AG20443 (cell line): ENCODE measurements at regions not wholly inside any gene's neighbourhood (a gene's known extent, or its start where the extent isn't known, plus 50 kb on each side); places are given as distances from the start of the nearest gene placed in this dataset.
"Not testable (repeated sequence)": the region's sequence is repeated elsewhere in the genome, so short reads cannot be mapped to it uniquely, and the experiment has no call there.

Experiments
- DNase-seq: peaks from one replicate; pipeline ENCODE4 v3.0.0; 2012; ENCODE audit warnings: low spot score, mixed read lengths

DNA sequence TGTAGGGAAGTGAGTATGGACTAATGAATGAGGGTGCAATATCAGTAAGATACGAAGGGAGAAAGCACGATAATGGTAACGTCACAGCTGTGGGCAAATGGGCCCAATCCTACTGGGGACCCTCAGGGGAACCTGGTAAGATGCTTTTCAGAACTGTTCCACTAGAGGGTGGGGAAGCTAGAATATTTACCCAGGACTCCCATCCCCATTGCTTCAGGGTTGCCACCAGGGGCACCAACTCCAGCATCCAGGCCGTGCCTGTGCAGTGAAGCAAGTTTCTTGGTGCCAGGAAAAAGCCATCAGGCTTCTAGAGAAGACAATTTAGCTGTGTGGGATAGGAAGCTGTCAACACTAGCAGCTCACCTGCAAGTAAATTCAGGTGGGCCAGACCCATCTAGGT, 409.3 kb downstream of the AGTPBP1 start:
- no peak for DNase-seq

DNA sequence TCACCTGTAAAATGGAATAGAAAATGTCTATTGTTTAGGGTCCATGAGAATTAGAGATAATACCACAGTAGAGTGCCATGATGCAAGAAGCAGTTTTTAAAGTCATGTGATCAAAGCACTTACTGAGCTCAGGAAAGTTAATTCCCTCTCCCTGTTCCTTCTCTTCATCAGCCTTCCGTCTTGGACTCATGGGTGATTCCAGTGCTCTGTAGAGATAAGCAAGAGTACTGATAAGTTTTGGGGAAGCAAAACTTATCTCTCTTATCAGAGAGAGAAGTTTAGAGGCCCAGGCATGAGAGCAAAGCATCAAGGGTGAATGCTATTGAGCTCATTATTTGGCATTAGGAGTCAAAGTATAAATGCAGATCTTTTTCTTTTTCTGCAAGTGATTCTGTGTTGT, 410.1 kb downstream of the AGTPBP1 start:
- DNase-seq, result no peak

DNA sequence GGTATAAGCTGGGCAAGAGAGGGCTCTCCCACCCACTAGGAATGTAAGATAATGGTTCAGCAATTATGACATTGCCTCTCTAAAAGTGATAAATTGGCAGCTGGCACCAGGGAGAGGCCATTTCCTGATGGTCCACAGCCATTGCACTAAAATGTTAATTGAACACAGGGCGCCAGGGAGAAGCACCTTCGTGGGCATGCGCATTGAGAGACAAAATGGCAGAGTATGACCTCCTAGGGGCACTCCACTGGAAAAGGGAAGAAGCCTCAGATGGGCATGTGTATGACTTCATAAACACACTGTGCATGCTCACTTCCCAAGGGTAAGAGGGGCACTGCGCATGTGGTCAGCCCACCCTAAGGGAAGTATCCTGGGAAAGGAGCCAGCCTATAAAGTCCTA, 419.2 kb downstream of the AGTPBP1 start:
- no peak for DNase-seq

DNA sequence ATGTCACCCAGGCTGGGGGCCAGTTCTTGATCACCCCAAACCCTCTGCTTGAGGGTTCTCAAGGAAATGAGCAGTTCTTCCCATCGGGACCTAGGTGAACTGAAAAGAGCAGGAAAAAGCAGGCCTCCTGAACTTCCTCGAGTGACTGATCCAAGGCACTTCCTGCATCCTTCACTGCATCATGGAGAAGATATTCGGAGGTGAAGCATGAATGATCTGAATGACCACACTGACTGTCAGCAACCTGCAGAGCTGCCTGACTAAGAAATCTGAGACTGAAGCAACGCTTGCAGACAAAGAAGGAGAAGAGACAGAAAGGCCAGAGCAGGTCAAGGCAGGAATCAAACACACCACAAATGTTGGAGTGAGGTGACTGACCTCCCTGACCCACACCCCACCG, 420.2 kb downstream of the AGTPBP1 start:
- no peak for DNase-seq

DNA sequence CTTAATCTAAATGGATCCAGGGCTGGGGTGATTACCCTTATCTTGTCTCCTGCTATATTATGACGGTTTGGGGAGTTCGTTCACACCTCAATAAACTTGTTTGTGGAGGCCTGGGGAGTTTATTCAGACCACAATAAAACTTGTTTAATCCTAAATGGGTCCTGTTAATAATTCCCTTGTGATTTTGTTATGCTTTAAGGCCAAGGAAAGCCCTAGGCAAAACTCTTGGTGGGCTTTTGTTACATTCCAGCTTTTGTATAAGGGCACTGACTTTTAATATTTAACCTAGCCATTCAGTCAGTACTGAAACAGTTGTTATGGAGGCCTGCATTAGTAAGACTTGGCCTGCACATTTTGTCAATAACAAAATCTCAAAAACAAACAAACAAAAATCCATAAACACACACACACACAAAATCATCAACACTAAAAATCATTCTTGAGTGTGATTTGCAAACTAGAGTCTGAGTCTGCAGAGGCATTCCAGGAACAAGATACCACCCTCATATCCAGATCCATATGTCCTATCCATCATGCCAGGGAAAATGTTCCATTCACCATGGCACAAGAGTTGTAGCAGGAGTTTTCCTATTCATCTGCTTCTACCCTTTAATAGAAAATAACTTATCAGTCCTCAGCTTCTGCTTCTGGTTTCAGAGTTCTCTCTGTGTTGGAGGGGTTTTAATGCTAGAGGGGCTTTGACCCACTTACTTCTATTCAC, 421.7 kb downstream of the AGTPBP1 start:
- no peak for DNase-seq

DNA sequence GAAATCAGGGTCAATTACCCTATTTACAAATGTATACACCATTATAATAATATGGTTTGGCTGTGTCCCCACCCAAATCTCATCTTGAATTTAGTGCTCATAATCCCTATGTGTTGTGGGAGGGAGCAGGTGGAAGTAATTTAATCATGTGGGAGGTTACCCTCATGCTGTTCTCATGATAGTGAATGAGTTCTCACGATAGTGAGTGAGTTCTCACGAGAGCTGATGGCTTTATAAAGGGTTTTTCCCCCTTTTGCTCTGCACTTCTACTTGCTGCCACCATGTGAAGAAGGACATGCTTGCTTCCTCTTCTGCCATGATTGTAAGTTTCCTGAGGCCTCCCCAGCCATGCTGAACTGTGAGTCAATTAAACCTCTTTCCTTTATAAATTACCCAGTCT, 426.2 kb downstream of the AGTPBP1 start:
- DNase-seq, result not testable (repeated sequence)

DNA sequence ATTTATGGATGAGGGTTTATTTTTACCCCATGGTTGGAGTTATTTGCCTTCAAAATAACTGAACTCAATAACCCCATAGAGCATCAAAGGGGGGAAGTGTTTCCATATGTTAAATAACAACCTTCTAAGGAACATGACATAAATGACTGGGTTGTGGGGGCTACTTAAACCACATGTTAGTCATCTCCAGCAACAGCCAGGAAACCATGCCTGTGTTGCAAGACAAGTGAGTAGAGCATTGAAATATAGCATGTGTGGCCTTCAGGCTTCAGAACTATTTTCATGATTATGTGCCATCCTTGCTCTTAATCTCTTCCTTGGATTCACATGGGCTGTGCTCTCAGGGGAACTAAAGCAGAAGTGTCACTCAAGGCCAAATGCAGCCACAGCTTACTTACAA, 431.2 kb downstream of the AGTPBP1 start:
- DNase-seq, result no peak

DNA sequence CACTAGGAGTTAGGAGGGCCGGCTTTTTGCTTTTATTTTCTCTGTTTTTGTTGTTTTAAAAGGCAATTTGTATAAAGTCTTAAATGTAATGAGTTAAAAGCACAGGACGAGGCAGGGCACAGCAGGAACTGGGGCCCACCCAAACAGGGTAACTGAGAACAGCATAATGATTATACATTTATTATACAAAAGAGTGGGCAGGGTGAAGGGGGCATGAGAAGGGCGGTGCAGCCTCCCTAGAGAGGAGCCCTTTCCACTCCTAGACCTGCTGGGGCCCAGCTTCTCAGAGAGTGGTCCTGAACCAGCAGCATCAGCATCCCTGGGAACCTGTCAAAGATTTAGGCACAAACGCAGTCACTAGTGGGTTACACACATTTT, 438.0 kb downstream of the AGTPBP1 start:
- DNase-seq, result no peak

DNA sequence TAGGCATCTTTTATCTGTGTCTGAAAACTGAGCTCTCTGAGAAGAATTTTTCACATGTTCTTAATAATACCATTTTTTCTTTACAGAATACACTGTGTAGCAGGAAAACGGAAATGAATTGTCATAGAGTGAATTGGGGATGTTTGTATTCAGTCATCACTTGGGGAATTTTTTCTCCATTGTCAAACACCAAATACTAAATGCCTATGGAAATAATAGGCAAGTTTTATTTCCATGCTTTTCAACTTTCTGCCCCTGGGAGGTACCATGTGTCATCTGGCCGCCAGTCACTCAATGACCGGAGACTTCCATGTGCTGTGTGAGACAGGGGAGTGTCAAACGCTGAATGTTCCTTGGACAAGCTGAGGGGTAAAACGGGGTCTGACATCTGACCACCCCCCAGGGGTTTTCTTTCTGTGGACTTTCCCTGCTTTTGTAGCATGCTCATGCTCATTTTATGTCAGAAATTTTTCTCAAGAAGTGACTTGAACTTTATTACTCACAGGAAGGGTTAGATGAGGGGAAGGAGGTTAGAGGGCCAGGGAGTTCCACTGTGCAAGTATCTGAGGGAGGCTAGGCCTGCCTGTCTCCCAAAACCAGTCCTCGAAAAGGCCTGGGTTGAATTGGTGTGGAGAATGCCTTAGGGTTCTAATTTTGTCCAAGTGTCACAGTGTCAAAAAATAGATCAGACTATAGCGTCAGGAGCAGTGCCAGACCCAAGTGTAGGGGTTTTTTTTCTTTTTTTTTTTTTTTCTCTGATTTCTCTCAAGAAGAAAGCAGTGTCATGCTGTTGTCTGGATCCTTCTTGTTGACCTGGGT, 438.6 kb downstream of the AGTPBP1 start:
- DNase-seq, result no peak

DNA sequence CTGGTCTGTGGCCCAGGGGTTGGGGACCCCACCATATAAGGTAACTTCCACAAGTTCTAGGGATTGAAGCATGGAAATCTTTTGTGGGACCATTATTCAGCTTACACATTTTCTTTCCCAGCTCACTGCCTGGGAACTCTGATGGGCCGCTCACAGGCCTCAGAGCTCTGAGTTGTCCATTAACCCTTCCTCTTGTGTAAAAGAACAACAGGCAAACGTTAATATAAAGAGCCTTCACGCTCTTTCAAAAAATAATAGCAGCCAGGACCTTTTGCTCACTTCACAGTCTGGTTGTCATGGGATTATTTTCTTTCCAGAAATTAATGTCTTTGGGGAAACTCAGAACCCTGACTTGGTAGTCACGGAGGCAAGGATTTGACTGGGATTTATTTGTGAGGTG, 443.3 kb downstream of the AGTPBP1 start:
- DNase-seq, result no peak

DNA sequence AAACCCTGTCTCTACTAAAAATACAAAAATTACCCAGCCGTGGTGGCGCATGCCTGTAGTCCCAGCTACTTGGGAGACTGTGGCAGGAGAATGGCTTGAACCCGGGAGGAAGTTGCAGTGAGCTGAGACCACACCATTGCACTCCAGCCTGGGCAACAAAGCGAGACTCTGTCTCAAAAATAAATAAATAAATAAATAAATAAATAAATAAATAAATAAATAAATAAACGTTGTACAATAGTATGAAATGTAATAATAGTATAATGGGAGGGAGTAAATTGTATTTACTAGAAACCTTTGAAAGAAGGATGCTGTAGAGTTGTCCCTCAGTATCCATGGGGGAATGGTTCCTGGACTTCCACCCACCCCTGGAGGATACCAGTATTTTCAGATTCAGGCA, 446.5 kb downstream of the AGTPBP1 start:
- not testable (repeated sequence) for DNase-seq

DNA sequence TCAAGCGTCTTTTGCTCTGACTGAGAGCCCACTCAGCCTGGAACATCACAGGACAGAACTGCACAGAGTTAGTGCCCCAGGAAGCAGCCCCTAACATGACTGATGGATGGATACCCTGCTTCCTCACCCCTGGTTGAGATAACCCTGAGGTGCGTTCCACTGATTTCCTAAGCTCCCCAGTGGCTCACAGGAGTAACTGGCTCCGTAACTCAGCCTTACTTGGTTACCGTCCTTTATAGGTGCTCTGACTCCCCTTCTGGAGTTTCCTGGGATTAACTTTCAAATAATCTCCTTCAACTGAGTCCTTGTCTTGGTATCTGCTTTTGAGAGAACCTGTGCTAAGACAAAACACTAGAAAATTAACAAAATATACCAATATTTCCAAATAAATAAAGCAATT, 449.5 kb downstream of the AGTPBP1 start:
- no peak for DNase-seq

DNA sequence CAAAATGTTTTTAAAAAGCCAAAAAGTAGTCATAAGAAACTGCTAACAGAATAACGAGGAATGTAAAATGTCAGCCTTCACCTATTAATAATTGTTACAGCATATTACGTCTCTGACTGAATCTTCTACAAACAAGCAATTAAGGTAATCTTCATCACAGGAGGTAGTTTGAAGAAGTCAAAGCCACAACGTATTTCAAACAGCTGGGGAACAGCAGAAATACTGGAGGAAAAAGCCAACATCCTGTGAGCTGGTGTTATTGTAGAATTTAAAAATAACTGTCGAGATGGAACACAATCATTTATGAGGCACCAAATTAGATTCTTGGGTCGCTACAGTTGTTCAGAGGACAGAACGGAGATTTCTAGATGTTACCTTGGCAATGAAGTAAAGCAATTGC, 450.5 kb downstream of the AGTPBP1 start:
- DNase-seq, result no peak

DNA sequence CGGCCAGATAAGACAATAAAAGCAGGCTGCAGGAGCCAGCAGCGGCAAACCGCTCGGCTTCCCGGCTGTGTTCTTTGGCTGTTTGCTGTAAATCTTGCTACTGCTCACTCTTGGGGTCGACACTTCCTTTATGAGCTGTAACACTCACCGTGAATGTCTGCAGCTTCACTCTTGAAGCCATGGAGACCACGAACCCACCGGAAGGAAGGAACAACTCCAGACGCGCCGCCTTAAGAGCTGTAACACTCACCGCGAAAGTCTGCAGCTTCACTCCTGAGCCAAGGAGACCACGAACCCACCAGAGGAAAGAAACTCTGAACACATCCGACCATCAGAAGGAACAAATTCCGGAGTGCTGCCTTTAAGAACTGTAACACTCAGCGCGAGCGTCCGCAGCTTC, 451.7 kb downstream of the AGTPBP1 start:
- no peak for DNase-seq

DNA sequence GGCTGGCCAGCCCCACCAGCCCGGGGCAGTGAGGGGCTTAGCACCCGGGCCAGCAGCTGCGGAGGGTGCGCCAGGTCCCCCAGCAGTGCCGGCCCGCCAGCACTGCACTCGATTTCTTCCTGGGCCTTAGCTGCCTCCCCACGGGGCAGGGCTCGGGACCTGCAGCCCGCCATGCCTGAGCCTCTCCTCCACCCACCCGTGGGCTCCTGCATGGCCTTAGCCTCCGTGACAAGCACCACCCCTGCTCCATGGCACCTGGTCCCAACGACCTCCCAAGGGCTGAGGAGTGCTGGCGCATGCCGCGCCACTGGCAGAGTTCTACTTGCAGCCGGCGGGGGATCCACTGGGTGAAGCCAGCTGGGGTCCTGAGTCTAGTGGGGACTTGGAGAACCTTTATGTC, 452.6 kb downstream of the AGTPBP1 start:
- DNase-seq, result no peak

DNA sequence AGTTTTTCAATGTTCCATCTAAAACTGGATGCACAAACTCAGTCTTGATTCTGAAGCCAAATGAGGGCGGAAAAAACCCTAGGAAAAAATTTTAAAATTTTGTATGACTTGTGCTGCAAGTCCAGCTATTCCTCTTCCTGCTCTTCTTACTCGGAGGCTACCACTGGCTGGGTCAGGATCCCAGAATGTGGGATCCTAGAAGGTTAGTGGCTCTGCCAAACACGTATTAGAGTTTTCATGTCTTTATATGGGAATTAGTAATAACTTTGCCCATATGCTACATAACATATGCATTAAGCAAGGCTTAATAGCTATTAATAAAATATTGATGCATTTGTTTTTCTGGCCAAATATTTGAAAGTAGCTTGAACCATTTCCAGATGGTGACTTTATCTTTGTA, 458.3 kb downstream of the AGTPBP1 start:
- DNase-seq, result no peak

DNA sequence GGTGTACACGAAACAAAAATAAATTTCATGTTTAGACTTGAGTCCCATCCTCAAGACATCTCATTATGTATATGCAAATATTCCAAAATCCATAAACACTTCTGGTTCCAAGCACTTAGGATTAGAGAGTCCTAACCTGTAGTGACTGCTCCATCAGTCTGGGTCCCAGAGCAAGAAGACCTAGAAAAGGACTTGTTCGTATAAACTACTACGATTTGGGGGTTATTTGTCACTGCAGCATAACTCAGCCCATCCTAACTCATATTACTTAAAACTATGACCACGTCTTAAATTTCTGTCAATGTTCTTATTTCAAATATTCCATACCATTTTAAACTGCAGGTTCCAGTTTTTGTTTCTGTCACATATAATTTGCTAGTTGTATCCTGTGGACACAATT, 463.0 kb downstream of the AGTPBP1 start:
- DNase-seq, result no peak

DNA sequence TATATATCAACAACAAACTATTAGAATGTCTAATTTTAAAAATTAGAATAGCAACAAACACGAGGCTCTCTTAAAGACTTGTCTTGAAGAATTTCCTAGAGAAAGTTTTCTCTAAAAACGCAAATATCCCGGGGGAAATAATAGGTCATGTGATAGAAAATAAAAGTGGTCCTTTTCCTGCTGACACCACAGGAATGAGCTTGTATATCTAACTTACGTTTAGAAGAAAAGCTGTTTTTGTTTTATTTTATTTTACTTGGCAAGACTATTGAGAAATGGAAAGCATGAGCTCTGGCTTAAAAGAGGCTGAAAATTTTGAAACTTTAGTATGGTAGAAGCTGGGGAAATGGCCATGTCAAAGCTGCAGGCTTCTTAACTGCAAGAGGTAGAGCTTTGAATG, 465.0 kb downstream of the AGTPBP1 start:
- DNase-seq, result no peak

DNA sequence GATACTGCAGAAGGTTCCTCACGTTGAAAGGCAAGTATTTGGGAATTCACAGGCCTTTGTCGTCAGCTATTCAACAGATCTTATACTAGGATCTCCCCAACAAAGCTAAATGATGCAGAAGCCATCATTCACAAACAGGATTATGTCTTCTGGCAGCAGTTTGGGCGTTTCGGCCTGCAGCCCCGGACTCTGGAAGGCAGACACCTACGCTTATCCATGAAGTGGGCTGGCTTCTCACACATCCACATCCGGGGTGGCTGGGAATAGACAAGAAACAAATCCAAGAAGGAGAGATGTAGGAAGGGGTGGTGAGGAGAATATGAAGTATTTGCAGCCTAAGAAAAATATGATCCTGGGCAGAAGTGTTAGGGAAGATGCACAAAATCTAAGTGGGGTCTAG, 471.9 kb downstream of the AGTPBP1 start:
- DNase-seq, result no peak

DNA sequence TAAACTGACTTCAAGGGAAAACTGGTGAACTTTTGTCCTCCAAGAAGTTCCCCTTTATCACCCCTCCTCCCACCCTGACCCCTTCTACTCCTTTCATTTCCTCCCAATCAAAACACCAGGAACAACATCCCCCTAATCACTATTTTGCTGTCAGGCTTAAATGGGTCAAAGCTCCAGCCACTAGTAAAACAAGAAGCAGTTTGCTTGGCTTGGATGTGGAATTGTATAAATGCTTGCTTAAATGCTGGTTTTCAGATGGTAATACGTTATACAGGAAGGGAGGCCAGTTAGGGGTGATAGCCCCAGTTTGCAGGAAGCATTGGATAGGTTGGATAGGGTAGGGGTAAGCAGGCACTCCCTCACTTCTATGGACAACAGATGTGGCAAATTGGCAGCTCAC, 473.6 kb downstream of the AGTPBP1 start:
- no peak for DNase-seq

DNA sequence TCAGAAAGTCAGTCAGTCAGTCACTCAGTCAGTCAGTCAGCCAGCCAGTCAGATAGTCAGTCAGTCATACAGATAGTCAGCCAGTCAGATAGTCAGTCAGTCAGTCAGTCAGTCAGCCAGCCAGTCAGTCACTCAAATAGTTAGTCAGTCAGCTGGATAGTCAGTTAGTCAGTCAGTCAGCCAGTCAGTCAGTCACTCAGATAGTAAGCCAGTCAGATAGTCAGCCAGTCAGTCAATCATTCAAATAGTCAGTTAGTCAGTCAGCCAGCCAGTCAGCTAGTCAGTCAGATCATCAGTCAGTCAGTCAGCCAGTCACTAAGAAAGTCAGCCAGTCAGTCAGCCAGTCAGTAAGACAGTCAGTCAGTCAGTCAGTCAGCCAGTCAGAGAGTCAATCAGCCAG, 477.1 kb downstream of the AGTPBP1 start:
- DNase-seq, result no peak

DNA sequence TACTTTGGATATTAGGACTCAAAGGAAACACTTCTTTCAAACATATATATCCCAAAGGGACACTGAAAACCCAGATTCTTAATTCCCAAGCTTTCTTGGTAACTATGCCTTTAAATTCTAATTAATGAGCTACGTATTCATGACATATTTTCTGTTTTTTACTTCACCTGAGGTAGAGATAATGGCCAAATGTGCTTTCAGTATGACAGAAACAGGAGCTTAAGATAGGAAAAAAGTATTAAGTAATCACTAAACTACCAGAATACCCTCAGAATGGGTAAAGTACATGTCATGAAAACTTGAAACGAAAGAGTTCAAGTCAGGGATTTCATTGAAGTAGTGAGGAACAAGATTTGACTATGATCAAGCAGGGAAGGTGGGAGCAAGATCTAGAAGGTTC, 478.5 kb downstream of the AGTPBP1 start:
- no peak for DNase-seq

DNA sequence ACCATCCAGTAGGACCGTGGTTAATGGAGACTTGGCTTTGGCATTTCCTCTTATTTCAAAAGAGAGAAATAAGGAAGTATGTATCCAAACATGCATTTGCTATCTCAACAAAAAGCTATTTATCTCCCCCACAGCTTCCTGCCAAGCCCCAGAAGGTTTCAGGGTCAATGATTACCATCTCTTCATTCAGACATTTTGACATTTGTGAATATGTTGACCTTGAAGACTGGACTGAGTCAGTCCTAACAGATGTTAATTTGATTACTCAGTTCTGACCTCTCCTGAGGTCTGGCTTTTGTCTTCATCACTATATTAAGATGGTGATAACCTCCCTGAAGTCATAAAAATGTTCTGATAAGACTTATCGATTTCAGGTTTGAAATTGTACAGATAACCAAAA, 479.4 kb downstream of the AGTPBP1 start:
- DNase-seq, result no peak
